GM18519 (cell line): ENCODE measurements at regions not wholly inside any gene's neighbourhood (a gene's known extent, or its start where the extent isn't known, plus 50 kb on each side); places are given as distances from the start of the nearest gene placed in this dataset.

Source experiments
- ATAC-seq: cut with Tn5 transposase; IDR thresholded peaks from one replicate; pipeline ENCODE4 v1.9.1; 2021; ENCODE audit warnings: mild to moderate bottlenecking, moderate library complexity; ENCODE audit not compliant: unreplicated experiment, low FRiP score

- ATAC-seq: no peak
These were observed 151.4 kb upstream of the MDGA2 start for GRCh38 chr14:47826809-47827208.

GRCh38 chr14:47822326-47822725 is 146.9 kb upstream of the MDGA2 start:
- no peak for ATAC-seq

GRCh38 chr14:47821135-47821534 is 145.7 kb upstream of the MDGA2 start:
- ATAC-seq: no peak

GRCh38 chr14:47790477-47790876 is 115.1 kb upstream of the MDGA2 start:
- no peak for ATAC-seq

GRCh38 chr14:47785058-47785457 is 109.7 kb upstream of the MDGA2 start:
- no peak for ATAC-seq

DNA sequence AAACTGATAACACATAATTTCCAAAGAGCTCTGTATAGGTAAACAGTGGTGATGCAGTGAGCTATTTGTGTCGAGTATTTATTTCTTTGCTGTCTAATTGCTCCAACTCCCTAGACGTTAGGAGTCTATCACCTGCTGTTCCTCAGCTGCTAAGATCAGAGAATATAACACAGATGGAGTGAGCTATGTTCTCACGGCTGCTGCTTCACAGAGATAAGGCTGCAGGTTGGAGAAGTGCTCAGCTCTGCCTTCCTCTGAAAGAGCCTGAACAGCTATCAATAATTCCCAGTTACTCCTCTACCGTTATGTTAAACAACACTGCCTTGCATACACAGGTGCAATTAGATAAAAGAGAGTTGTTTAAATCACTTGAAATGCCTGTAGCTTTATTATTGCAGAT is 103.2 kb upstream of the MDGA2 start:
- no peak for ATAC-seq

DNA sequence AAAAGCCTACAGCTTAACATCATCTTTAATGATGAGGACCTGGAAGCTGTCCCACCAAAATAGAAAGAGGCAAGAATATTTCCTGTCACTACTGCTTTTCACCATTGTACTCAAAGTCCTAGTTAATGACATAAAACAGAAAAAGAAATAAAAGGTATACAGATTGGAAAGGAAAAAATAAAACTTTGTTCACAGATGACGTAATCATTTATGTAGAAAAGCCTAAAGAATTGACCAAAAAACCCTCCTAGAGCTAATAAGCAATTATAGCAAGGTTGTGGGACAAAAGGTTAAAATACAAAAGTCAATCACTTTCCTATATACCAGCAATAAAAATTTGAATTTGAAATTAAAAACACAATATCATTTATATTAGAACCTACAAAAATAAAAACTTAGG is 97.2 kb upstream of the MDGA2 start:
- no peak for ATAC-seq

GRCh38 chr14:47763188-47763854 is 87.9 kb upstream of the MDGA2 start:
- no peak for ATAC-seq

DNA sequence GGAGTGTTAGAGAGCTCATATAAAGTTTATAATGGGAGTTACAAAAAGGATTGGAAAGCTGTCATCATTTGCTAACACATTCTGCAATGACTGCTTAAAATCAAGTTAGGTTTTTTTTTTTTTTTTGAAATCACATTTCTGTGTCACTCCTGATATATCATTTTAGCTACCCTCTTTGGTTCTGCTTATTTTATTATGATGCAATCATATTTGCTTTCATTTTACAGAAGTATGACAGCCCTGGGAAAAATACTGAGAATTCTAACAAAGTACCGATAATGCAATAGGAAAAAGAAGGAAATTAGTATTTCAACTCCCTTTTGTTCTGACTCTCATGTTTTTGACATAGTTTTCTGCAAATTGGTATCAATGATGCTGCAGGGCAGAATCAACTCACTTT is 71.6 kb upstream of the MDGA2 start:
- ATAC-seq: no peak

DNA sequence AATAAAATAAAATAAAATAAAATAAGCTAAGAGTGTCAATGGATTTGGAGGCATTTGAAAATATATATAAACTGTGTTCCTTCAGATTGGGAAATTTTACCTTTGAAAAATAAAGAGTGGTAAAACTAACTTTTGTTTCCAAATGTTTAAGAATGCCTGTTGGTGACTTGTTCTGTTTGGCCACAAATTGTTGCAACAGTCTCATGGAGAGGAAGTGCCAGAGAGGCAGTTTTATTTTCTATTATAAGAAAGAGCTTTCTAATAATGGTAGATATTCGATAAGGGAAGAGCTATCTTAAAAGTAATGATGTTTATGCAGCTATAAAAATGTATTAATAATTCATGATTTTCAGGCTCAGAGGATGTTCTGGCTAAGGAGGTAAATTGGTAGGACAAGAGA is 68.8 kb upstream of the MDGA2 start:
- ATAC-seq: no peak

- ATAC-seq: no peak
These were observed 64.1 kb upstream of the MDGA2 start for GRCh38 chr14:47739541-47739940.

DNA sequence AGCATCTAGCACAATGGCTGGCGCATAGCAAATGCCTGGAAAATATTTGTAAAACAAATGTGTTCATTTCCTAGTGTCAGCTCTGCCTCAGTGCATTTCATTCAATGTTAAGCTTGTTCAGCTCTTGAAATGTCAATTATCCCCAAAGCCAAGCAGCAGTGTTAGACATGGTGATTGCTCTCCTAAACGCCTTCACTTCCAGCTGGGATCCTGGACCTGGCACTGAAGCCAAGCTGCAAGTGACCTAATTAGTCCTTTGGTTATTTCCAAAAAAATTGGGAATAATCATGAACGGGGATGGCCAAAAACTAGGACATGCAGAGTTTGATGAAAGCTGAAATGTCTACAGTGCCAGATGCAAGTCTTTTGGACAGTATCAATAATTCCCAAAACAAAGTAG is 54.9 kb upstream of the MDGA2 start:
- ATAC-seq: no peak
